ENCODE measurements at regions not wholly inside any gene's neighbourhood (a gene's known extent, or its start where the extent isn't known, plus 50 kb on each side); places are given as distances from the start of the nearest gene placed in this dataset.
"Not testable (repeated sequence)": the region's sequence is repeated elsewhere in the genome, so short reads cannot be mapped to it uniquely, and the experiment has no call there.

DNA sequence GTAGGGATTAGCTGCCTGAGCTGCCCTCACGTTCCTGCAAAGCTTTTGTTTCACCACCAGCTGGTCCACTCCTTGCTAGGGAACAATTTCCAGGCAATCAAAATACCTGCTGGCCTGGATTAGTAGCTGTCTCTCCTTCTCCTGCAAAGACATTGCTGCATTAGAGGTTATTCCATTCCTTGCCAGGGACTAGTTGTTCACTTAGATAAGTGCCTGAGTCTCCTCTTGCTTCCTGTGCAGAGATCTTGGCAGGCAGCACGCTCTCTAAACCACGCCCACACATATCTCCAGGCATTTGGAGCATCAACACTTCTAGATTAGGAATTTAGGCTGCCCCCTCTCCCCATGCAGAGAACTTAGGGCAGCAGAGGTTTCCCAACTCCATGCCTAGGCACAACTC, 150.4 kb upstream of the SMIM30 start:
- DNase-seq (ENCODE audit: insufficient read length, low spot score): no peak
- no peak for FAIRE-seq

DNA sequence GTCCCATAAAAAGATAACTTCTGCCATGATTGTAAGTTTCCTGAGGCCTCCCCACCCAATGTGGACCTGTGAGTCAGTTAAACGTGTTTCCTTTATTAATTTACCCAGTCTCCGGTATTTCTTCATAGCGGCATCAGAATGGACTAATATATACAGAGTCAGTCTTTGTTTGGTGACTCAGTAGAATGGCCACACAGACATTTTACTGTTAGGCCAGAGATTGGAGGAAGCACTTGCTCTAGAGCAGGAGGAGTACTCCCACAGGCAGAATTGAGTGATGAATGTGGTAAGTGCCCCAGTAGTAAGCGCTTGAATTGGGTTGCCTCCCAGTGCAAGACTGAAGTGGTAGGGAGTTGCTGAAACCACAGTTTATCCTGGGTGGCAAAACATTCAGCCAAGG, 149.5 kb upstream of the SMIM30 start:
- FAIRE-seq: no peak
- no peak for DNase-seq (ENCODE audit: insufficient read length, low spot score)

DNA sequence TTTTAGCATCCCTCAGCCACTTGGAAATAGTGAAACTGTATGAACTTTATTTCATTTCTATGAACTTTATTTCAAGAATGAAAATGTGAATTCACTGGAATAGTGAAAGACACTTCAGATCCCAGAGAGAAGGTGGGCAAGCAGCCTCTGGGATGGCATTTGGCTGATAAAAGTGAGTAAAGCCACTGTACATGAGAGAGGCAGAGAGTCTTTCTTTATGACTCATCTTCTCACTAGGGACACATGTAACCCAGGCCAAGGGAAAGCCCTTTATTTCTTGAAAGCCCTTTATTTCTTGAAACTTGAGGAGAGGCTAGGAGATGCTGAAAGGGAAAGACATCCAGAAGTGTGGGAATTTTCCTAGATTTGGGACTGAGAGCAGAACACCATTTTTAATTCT, 148.9 kb upstream of the SMIM30 start:
- FAIRE-seq: no peak
- DNase-seq (ENCODE audit: insufficient read length, low spot score): no peak

DNA sequence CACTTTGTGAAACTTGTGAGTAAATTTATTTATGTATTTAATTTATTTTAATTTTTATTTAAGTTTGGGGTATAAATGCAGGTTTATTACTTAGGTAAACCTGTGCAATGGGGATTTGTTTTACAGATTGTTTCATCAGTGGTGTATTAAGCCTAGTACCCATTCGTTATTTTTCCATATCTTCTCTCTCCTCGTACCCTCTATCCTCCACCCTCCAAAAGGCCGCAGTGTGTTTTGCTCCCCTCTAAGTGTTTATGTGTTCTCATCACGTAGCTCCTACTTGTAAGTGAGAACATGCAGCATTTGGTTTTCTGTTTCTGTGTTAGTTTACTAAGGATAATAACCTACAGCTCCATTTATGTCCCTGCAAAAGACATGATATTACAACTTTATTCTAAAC, 145.4 kb upstream of the SMIM30 start:
- no peak for DNase-seq (ENCODE audit: insufficient read length, low spot score)
- no peak for FAIRE-seq

DNA sequence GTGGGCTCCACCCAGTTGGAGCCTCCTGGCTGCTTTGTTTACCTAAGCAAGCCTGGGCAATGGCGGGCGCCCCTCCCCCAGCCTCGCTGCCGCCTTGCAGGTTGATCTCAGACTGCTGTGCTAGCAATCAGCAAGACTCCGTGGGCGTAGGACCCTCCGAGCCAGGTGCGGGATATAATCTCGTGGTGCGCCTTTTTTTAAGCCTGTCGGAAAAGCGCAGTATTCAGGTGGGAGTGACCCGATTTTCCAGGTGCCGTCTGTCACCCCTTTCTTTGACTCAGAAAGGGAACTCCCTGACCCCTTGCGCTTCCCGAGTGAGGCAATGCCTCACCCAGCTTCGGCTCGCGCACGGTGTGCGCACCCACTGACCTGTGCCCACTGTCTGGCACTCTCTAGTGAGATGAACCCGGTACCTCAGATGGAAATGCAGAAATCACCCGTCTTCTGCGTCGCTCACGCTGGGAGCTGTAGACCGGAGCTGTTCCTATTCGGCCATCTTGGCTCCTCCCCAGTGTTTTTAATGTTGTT, 144.9 kb upstream of the SMIM30 start:
- DNase-seq (ENCODE audit: insufficient read length, low spot score); FAIRE-seq: not testable (repeated sequence)

DNA sequence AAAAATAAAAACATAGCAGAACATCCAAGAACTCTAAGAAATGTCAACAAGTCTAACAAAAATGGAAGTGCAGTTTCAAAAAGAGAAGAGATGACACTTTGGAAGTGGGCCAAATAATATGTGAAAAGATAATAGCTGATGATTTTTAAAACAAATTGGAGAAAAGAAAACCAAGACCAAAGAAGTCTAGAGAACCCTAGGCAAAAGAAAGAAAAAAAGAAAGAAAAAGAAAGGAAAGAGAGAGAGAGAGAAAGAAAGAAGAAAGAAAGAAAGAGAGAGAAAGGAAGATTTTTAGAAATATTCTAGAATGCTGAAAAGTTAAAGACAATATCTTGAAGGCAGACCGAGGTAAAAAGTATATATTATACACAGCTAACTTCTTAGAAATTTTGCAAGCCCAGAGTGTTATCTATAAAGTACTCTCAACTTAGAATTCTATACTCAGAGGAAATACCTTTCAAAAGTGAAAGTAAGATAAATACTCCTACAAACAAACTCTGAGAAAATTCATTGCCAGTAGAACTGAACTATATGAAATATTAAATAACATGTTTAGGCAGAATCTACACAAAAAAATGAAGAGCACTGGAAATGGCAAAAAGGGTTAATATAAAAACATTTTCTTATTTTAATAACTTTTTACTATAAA, 138.7 kb upstream of the SMIM30 start:
- no peak for FAIRE-seq
- no peak for DNase-seq (ENCODE audit: insufficient read length, low spot score)

DNA sequence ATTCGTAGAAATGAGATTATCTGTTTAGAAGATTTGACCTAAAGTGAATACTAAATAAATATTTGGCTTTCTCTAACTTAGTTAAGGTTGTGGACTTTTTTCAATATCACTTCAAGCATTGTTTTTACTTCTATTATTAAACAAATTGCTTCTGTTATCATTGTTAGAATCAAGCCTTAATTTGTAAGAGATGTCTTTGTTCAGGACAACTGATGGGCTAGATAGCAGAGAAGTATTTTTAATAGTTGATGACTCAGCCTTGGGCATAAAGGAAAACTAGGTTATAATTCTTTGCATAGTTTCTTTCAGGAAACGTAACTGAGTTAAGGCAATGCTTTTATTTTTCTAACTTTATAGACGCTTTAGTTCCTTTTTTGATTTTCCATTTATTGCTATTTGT, 128.8 kb upstream of the SMIM30 start:
- FAIRE-seq: no peak

DNA sequence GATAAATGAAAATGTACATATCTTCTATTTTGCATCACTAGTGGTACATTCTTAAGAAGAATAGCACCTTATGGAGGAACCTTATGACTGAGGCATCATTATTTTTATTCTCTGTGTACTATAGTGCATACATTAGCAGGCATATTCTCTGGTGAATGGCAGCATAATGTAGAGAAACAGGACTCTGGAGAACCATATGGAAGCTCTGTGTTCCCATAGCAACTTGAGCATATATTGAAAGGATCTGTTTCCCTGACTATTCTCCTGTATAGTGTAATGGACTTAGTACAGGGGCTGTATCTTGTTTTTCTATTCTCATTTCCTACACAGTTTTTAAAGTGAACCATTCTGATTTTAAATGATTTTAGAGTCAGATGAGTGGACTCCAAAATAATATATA, 128.4 kb upstream of the SMIM30 start:
- DNase-seq (ENCODE audit: insufficient read length, low spot score) (no peak), FAIRE-seq (no peak)

More for the DNA sequence above, 128.8 kb upstream of the SMIM30 start:
- DNase-seq (ENCODE audit: insufficient read length, low spot score): no peak

DNA sequence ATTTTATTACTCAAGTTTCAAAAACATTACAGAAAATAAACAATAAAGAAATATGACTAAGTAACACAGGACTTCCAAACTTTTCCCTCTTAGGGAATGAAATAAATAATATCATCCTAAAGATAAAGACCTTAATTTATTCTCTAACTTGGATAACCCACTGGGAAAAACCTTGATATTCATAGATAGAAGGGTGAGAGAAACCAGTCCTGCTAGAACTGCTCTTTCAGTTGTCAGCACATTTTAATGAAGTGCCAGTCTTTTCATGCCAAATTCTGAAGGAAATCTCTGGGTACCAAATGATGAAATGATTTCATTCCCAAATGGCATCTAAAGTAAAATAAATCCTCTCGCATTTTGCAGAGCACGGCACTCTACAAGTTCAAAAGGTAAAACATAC, 114.5 kb upstream of the SMIM30 start:
- FAIRE-seq (no peak), DNase-seq (ENCODE audit: insufficient read length, low spot score) (no peak)

DNA sequence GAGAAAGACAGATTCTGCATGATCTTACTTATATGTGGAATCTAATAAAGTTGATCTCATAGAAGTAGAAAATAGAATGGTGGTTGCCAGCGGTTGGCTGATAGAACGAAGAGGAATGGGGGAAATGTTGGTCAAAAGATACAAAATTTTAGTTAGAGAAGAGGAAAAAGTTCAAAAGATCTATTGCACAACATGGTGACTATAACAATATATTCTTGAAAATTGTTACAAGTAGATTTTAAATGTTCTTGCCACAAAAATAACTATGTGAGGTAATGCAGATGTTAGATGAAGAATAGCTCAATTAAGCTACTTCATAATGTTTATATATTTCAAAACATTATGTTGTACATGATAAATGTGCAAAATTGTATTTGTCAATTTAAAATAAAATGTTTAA, 112.3 kb upstream of the SMIM30 start:
- no peak for FAIRE-seq
- no peak for DNase-seq (ENCODE audit: insufficient read length, low spot score)

DNA sequence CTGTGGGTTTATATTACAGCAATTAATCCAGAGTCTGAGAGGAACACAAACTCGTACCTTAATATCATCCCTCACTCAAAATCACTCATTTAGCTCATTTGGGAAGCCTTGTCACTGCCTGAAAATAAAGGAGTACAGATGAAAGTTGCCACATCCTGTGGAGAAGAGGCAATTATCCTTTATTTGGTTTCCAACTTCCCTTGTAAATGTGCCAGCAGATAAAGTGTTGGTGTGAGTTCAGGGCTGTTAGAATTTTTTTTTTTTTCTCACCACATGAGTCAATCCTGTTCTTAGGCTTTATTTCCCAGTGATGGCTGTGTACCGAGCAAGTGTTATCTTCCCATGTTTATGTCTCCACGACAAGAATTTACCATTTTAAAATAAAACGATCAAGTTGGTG, 99.0 kb upstream of the SMIM30 start:
- FAIRE-seq (no peak), DNase-seq (ENCODE audit: insufficient read length, low spot score) (no peak)

DNA sequence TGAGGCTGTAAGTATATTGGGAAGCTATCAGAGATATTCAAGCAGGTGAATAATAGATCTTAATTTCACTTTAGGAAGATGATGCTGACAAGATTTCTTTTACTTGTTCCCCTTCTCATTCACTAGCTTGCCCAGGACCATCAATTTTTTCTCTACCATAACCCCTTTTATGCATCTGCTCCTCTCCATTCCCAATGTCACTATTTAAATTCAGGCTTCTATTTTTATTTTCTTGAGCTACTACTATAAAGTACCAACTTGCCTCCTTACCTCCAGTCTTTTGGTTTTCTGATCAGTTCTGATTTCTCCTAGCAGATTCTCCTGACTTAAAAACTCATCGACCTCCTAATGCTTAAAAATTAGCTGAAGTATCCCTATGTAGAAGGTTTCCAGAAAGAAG, 97.7 kb upstream of the SMIM30 start:
- FAIRE-seq: no peak

DNA sequence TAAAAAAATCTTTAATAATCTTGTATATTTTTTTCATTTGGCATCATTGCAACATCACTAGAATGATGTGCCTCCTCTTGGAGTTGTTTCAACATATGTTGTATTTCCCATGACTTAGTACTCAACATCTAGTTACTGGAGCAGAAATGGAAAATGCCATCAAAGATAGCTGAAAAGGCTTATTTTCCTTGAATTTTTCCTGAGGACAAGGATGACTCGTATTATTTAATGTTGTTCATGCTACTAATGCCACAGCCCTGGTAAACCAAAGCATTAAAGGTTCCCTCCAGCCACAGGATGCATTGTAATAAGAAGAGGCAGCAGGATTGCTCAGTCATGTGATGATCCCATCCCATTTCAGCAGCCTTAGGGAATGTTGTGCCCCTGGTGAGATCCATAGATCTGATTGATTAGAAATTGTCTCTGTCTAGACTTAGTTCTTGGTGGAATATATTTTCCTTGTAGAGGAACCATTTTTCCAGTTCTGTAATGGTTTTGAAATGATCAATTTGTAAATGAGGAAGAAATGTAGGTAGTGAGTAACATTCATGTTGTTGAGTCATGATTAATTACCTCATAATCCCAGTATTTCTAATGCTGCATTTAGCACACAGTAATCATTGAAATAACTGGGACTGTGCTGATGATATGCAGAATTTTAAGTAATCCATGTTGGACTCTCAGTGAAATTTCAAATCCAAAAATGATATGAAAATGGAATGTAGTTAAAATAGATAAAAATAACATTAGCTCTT, 91.3 kb upstream of the SMIM30 start:
- DNase-seq (ENCODE audit: insufficient read length, low spot score) (no peak), FAIRE-seq (no peak)

More for the DNA sequence above, 97.7 kb upstream of the SMIM30 start:
- DNase-seq (ENCODE audit: insufficient read length, low spot score): no peak

DNA sequence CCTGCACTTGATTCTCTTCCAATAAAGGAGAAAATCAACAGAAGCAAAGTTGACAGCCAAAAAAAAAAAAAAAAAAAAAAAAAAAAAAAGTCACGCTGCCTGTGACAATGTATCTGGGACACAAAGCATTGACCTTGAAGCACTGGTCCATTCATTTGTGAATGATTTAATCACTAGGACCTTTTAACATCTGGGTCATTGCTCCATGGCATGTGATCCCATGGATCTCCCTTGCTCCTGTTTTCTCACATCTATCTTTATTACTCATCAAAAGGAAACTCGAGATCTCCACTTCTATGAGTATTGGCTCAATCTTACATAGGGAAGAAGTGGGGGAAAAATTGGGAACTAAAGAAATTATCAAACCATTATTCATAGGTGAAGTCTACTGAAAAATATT, 89.6 kb upstream of the SMIM30 start:
- no peak for DNase-seq (ENCODE audit: insufficient read length, low spot score)
- FAIRE-seq: no peak

DNA sequence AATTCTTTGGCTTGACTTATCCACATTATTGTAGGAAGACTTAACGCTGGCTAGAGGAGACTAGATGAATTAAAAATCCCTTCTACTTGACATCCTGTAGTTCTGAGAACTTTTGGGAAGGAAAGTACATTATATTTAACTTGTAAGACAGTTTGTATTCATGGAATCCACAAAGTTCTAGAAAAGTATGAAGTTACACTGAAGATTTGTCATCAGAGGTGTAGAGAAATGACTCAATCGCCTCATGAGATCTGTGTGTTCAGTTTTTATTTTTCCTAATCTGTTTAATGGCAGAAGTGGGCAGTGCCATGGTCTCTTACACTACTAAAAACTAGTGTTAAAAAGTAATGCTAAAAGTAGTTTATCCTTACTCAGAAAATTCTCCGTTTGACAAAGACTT, 89.1 kb upstream of the SMIM30 start:
- FAIRE-seq (no peak), DNase-seq (ENCODE audit: insufficient read length, low spot score) (no peak)

DNA sequence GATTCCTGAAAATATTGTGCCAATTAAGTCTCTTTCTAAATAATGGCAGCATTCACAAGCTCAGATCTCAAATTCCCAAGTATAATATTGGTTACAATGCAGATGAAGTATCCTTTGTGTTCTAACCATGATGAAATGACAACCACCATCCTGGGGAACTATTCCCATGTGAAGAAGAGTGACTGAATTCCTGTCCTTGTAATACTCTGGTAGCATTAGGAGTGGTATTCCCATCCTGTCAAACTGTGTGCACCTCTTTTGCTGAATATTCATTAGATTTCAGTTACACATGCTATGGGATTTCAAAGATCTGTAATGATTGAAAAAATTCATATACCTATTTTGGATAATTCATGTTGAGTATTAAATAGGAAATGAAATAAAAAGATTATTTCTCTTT, 86.1 kb upstream of the SMIM30 start:
- DNase-seq (ENCODE audit: insufficient read length, low spot score) (no peak), FAIRE-seq (no peak)

DNA sequence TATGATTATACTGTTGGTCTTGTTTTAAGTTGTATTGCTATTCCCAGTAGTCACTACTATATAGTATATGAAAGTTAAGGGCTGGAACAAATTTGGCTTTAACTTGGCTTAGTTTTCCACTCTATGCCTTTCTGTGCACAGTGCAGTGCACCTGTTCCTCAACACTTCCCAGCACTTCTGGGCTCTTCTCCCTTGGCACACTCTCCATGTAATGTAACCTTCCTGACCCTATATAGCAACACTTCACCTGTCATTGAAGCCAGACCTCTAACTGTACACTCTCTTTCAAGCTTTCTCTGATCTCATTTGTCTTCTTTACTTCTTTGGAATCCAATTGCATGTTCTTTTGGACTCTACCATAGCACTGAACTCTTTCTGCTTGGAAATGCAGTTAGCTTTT, 83.9 kb upstream of the SMIM30 start:
- FAIRE-seq (no peak), DNase-seq (ENCODE audit: insufficient read length, low spot score) (no peak)

DNA sequence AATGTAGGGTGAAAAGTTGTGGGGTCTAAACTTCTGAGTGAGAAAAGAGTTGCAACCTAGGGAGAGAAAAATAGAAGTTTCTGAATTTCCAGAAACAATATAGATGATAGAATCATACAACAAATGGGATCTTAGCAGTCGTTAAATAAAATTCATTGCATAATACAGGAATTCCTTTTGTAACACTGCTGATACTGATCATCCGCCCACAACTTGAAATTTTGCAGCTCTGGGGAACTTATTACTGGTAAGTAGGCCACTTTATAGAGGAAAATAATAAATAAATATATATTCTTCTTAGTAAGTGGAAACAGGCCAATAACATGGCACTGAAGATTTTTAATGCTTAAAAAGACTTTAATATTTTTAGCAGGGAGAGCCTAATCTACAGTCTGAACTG, 81.9 kb upstream of the SMIM30 start:
- FAIRE-seq: no peak
- DNase-seq (ENCODE audit: insufficient read length, low spot score): no peak

DNA sequence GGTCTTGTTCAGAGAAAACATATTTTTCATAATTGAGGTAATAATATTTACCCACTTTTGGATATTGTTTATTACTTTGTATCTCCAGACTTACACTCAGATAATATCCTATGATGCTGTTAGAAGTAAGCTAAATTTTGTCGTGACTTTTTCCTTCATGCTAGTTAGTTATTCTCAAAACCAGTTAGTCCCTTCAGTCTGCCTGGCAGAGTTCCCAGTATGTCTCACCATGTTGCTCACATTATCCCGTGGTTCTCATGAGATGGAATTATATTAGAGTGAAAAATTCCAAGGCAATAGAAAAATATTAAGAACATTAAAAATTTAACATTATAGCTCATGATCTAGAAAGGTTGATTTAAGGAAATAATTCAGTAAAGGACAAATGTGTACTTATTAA, 81.5 kb upstream of the SMIM30 start:
- FAIRE-seq (no peak), DNase-seq (ENCODE audit: insufficient read length, low spot score) (no peak)

DNA sequence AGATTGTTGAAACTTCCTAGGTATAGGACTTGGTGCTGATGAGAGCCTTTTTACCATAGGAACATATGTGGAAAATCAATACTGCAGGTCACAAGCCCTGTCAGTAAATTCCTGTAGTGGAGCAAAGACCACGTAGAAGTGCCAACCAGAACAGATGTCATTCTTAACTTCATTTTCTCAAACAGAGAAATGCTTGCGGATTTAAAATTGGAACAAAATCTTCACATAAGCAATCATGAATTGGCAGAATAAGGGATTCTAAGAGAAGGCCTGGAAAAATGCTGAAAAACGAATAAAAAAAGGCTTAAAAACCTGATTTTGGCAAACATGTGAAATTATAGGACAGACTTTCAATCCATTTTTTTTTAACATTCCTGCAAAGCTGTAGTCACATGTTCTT, 80.8 kb upstream of the SMIM30 start:
- no peak for FAIRE-seq
- no peak for DNase-seq (ENCODE audit: insufficient read length, low spot score)

DNA sequence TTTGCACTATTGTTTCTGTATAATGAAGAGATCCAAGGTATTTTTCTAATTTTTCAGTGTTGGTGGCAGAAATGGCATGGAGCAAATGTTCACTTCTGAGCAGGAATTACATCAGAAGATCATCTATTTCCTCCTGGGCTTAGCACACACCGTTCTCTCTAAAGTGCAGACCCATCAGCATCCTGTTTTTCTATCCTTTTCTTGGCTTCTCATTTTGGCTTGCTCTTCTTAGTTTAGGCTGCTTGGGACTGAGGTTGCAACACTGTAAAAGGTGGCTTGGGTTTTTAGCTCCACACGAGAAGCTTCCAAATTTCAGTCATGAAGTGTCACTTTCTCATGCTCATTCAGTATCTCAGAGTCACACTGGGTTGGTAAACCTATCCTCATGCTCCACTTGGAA, 79.9 kb upstream of the SMIM30 start:
- DNase-seq (ENCODE audit: insufficient read length, low spot score) (no peak), FAIRE-seq (no peak)

DNA sequence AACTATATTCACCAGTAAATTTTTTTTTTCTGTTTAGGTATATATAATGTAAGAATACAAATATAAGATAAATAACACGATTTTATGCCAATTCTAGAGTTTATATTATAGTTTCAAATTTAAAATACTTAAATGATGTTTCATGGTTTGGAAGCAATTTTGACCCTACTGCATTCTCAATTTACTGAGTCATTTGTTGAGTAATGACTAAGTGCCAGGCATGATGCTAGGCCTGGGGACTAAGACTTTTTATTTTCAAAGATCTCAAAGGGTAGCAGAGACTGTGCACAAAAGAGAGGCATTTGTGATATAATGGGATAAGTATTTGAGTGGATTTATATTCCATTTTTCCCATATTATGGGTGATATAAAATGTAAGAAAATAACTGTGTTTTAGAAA, 78.9 kb upstream of the SMIM30 start:
- DNase-seq (ENCODE audit: insufficient read length, low spot score) (no peak), FAIRE-seq (no peak)

Measured in HTR-8/SVneo (cell line).